NCI-H187 treated with DMSO at 0.1 percent for 48 hours (cell line): ENCODE measurements at regions not wholly inside any gene's neighbourhood (a gene's known extent, or its start where the extent isn't known, plus 50 kb on each side); places are given as distances from the start of the nearest gene placed in this dataset.
"Not testable (repeated sequence)": the region's sequence is repeated elsewhere in the genome, so short reads cannot be mapped to it uniquely, and the experiment has no call there.

Experiments
- DNase-seq: peaks from one replicate; lab custom pipeline; 2025; lab: John Stamatoyannopoulos, UW

DNA sequence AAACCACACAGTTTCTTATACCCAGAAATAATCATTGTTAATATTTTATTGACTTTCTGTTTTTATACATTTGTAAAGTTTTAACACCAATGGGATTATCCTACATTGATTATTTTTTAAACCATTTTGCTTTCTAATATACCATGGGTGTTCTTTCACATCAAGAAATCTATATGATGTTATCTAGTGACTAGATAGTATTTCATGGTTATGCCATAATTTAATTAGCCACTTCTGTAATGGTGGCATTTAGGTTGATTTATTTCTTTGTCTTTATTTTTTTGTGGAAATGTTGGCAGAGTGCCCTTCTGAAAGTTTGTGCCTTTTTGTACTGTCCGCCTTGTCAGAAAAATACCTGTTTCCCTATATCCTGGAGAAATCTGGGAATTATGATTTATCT is 193.3 kb downstream of the CEP135 start:
- DNase-seq: no peak

DNA sequence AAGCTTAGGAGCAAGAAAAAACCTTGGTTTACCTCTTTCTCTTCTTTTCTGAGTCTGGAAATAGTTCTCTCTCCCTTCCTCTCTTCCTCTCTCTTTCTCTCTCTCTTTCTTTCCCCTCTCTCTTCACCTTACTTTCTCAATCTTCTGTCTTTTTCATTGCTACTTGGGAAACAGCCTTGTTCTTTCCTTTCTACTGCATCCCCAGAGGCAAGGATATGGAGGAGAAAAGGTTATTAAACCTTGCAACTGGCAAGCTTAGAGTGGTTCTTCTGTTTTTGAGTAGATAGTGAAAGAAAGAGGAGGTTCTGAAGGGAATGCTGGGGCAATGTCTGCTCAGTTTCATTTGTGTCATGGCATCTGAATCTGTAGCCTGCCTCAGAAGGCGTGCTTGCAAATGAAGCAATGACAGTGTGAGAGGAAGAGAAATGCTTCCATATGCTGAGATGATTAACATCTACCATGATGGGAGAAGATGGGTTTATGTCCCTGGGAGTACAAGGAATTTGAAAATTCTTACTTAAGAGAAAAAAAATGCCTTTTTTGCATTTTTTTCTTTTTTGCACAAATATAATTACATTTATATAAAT is 190.6 kb downstream of the CEP135 start:
- DNase-seq: no peak

DNA sequence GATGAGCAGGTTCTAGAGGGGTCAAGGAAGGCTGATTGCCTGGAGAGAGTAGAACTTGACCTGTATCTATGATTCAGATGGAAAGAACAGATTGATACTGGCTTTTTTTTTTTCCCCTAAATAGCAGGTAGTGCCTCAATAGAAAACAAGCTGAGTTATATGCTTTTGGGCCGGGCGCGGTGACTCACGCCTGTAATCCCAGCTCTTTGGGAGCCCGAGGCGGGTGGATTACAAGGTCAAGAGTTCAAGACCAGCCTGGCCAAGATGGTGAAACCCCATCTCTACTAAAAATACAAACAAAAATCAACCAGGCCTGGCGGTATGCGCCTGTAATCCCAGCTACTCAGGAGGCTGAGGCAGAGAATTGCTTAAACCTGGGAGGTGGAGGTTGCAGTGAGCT is 186.1 kb downstream of the CEP135 start:
- not testable (repeated sequence) for DNase-seq

DNA sequence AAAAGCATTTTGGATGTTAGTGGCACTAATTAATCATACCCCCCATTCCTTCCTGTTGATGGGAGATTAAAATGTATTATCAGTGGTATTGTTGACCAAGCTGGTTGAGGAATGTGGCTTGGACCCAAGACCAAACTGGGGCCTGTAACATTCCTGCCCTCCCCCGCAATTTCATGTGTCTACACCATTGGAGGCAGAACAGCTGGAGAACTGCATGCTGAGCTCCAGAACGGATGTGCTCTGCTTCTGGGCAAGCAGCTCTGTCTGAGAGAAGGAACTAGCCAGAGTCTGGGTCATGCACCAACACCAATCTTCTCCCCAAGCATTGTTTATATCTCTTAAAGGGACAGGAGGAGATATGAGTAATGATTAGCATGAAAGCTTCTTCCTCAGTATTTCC is 185.5 kb downstream of the CEP135 start:
- DNase-seq: no peak

DNA sequence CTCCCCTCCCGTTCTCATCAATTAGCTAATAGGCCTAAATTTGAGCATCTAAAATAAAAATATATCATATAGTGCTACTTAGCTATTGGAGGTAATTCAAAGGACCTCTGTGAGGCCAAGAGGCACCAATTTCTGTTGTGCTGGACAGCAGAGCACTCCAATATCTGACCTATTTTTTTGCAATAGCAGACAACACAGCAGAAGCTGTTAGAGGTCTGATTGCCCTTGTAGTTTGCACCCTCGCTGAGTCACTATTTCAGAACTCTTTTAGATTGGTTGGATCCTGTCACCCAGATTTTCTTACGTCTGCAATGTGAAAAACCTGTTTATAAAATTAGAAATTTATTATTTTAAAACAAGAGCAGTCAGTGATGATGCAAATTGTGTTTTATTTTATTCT is 184.1 kb downstream of the CEP135 start:
- DNase-seq: no peak

DNA sequence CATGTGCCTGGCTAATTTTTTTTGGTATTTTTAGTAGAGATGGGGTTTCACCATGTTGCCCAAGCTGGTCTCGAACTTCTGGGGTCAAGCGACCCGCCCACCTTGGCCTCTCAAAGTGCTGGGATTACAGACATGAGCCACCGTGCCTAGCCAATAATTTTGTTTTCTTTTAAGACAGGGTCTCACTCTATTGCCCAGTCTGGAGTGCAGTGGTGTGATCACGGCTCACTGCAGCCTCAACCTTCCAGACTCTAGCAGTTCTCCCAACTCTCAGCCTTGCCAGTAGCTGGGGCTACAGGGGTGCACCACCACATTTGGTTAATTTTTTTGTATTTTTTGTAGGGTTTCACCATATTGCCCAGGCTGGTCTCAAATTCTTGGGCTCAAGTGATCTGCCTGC is 183.4 kb downstream of the CEP135 start:
- DNase-seq: not testable (repeated sequence)

DNA sequence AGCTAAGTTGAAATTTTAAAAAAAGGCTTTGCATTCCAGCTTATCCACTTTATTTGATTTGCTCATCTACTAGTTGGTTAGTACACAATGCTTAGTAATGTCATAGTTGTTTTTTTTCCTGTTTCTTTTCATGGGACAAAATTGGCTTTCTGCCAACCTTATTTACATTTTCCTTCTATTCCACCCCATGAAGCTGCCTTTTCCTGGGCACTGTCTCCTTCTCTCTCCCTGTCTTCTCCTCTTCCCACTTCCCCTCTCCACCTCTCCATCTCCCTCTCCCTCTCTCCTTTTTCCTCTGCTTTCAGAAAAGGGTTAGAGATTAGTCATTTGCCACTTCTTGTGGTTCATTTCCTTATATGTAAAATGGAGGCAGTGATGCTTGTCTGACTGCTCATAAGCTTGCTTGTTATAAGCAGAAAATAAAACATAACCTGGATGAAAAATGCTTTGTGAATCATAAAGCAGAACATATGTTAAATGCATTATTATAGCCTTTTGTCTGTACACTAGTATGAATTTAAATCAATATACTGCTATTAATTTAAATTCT is 181.9 kb downstream of the CEP135 start:
- DNase-seq: no peak

DNA sequence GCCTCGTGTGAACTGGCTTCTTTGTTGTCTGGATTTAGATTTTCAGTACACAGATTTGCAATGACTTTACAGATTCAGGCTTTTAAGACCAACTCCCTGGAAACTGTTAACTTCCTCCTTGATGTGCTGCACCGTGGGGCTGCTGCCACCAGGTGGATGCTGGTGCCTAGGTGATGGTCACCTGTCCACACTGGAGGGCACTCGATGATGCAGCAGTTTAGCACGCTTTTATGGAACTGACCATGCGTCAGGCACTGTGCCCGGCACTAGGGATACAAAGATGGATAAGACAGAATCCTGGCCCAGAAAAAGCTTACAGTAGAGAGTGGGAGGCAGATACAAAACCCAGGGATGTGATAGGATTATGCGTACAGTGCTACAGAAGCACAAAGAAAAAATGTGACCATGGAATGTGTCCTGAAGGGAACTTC is 180.7 kb downstream of the CEP135 start:
- DNase-seq: no peak

DNA sequence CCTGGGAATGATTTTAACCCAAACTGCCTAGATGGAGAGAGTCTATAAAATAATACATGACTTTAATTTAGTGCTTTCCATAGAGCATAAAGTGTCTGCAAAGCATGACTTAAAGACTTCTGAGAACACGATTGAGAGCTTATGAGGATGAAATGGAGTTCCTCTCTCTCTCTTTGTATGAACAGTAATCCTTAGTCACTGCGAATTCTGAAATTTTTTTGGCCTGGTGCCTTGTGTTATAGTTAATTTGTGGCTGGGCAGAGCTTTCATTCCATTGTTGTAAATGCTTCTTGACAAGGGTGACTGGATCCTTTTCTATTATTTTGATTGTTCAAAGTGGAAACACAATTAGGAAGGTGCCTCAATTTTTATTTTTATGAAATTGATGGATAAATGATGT is 179.5 kb downstream of the CEP135 start:
- no peak for DNase-seq

DNA sequence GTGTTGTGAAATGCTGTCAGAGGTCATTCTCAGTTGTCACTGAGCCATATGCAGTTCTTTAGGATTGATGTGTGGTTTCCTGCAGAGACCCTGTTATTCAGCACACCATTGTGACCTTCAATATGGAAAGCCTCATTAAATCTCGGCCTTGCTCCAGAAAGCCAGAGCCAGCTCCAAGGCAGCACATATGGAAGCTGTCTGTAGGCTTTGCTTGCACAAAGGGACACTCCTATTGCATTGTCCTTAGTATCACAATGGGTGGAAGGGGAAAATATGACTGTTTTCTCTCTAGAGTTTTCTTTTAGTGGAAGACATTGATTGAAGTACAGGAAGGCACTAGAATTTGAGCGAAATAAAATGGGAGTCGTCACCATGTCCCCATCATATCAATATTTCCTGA is 179.0 kb downstream of the CEP135 start:
- DNase-seq: no peak

DNA sequence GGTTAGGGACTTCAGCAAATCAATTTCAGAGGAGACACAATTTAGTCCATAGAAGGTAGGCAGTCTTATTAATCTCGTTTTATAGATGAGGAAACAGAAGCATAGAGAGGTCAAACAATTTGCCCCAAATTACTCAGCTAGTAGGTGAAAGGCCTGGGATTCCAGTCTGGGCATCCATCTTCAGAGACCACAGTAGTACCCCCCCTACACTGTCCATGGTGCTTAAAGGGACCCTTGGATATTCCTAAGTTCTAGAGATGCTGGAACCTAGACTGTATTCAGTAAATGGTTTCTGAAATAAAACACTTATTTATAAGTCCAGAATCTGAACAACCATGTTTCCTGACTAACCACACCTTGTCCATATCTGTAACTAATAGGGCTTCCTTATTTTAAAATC is 174.8 kb downstream of the CEP135 start:
- DNase-seq: no peak

DNA sequence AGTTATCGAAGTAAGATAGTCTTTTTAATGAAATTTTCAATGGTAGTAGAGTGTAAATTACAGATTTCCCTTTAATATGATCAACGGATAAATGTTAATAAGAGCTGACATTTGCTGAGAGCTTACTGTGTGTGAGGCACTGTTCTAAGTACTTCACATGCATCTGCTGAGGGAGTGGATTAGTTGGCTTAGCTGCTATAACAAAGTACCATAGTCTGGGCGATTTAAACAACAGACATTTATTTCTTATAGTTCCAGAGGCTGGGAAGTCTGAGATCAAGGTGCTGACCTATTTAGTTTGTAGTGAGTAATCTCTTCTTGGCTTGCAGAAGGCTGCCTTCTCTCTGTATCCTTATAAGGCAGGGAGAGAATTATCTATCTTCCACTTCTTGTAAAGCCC is 174.3 kb downstream of the CEP135 start:
- DNase-seq: no peak

DNA sequence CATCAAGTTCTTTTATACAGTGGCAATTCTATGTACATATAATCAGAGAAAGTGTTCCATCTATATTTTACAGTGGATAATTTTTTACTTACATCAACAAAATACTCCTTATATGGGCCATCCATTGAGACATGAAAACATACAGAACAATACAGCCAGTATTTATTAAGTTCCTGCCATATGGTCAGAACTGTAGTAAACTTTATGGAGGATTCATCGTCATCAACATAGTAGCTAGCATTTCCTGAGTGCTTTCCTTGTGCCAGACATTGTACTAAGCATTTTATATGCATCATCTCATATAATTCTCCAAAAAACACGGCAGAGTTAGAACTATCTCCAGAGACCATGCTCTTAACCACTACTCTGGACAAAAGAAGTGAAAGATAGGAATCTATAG is 170.1 kb downstream of the CEP135 start:
- DNase-seq: no peak

DNA sequence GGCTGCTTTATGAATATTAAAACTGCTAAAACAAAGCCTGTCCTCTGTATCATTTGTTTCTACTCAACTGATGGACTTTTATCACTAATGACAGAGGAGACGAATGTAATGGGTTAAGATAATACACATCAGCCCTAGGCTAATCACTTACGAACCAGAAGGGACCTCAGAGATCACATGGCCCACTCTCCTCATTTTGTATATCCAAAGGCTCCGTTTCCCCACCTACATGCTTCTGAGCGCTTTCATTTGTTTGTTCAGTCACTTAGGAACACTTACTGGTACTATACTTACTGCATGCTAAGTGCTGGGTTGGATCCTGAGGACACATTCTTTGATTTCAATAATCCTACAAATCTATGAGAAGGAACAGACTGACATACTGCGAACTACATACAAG is 169.3 kb downstream of the CEP135 start:
- peak; percentile 77 for DNase-seq

DNA sequence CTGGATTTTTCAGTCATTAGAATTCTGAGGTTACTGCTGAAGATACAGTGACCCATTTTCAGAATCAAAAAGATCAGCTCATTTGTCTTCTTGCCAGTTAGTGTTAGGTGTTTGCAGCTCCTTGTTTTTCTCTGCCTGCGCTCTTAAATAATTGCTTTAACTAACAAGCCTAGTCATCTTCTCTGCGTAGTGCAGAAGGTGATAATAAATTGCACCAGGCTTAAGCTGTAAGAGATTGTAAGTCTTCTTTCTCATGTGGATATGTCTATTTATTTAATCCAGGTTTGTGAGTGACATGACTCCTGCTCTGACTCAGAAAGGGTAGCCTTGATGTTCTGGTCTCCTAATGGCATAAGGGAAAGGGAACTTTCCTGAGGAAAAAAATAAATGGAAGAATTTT is 167.2 kb downstream of the CEP135 start:
- no peak for DNase-seq

DNA sequence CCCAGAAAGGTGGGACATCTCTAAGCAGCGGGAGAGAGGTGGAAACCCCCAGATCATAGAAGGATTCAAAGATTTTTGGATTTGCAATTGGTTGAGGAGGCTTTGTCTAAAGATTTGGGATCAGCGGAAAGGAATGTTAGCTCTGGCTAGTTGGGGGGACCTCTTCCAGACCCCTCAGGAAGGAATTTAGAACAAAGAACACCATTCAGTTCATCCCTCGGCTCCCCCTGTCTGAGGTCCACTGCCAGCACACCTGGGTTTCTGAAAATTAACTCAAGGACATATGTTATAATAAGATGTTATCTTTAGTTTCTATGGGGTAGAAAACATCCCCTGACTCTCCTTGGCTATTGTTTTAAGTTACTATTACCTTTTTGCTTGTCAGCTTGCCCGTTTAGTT is 163.6 kb downstream of the CEP135 start:
- no peak for DNase-seq

DNA sequence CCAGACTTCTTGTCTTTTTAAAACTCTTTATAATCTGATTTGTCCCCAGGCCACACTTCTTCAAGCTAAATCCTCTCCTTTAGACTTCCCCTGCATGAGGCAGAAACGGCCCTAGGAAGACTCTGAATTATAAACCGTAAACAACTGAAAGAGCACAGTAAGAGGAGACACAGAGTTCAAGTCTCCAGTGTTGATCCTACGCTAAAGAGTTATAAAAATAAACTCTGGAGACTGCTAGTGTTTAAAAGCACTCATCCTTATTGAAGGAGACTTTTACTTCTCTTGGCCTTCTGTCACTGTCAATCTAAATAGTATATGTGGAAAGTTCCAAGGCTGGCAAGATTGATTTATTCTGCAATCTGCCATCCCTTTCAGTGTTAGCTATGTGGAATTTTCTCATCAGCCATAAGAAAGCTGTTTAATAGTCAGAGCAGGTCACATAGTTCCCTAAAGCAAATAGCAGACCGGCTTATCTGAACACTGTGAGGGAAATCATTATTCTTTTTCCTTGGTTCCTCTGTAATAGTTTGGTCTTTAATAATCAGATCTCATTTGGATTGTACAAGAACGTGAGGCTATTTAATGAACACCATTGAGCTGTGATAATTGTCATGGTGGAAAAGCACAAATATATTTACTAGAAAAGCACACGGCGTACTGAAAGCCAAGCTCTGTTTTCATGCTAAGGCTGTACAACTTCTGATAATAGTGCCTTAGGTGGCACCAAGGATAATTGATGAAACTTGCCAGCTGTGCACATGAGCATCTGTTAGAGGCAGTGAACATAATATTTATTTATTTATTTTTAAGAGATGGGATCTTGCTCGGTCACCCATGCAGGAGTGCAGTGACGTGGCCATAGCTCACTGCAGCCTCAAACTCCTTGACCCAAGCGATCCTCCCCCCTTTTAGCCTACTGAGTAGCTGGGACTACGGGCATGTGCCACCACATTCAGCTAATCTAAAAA is 157.7 kb downstream of the CEP135 start:
- no peak for DNase-seq

DNA sequence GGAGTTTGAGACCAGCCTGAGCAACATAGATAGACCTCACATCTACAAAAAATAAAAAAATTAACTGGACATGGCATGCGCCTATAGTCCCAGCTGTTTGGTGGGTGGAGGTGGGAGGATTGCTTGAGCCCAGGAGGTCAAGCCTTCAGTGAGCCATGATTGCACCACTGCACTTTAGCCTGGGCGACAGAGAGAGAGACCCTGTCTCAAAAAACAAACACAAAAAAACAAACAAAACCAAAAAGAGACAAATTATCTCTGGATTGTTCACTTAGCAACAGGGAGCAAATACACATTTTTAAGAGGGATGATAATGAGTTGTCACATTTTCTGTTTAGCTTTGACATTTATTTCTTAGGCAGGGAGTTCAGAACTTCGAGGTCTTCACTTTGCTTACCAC is 155.4 kb downstream of the CEP135 start:
- no peak for DNase-seq

DNA sequence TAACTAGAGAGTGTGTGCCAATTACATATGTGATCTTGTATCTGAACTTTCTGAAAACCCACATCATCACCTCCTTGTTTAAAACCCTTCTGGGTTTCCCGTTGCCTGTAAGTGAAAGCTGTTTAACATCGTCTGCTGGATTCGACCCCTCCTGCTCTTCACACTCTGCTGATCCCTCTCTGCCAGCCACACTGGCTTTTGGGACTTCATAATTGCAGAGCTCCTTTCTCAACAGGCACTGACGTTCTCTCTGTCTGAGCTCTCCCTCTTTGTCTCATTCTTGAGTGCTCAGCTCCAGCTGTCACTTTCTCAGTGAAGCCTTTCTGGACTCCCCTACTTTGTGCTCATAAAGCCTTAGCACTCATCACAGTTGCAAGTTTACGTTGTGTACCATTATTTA is 153.9 kb downstream of the CEP135 start:
- peak; percentile 32 for DNase-seq

DNA sequence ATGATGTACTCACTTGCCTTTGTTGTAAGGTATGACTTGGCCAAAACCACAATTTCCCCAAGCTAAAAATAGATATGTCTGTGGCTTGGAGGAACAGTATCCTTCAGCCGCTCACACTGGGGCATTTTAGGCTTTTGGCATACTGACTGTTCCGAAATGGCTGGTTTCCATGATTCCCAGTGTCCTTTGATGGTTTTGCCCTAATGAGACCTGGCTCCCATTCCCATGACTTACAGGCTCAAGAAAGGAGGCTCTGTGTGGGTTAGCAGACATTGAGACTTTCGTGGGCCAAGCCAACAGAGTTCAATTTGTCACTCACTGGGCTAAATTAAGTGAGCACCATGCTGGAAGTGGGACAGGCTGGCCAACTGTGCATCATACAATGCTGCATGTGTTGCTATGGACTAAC is 150.6 kb downstream of the CEP135 start:
- DNase-seq: no peak

DNA sequence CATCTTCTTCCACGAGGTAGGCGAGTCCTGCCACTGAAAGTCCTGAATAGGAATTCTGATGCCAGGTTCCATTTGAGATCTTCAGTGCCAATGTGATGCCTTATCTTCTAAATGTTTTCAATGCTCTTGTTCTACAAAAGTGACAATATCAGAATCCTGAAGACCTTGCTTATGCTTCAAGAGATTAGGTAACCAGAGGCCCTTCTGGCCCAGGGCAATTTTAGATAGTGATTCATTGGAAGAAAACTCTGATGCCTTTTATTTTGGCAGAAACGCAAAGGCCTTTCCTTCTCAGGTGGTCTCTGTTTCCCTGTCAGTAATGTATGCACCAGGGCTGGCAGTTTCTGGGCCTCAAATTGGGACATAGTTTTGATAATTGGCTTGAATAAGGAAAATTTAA is 144.8 kb downstream of the CEP135 start:
- DNase-seq: no peak

DNA sequence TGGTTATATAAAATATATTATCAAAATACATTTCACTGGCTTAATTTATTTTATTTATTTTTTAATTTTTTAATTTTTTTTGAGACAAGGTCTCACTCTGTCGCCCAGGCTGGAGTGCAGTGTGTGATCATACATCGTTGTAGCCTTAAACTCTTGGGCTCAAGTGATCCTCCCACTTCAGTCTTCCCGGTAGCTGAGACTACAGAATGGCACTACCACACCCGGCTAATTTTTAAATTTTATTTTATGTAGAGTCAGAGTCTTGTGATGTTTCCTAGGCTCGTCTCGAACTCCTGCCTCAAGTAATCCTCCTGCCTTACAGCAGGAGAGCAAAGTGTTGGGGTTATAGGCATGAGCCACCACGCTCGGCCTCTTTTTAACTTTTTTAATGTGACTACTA is 143.8 kb downstream of the CEP135 start:
- no peak for DNase-seq

DNA sequence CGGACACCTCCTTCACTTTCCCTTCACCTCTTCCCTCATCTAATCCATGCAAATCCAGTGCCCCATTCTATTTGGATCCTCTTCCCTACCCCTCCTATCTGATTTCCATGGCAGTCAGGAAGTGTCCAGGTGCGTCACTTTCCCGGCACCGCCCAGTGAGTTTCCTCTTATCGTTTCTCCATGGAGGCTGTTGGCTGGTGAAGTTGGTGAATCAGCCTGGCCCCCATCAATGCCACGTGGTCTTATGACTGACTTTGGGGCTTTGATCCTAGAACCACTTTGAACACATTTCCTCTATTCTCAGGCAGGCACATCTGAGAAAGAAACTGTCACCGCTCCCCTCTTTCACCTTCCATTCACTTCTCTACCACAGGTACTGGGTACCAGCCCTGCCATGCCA is 137.8 kb downstream of the CEP135 start:
- no peak for DNase-seq
